HCT116 (cell line): ENCODE measurements at regions not wholly inside any gene's neighbourhood (a gene's known extent, or its start where the extent isn't known, plus 50 kb on each side); places are given as distances from the start of the nearest gene placed in this dataset.

Experiments
- ATAC-seq: fragments of 200-7000 bp; cut with Tn5 transposase; 2 replicates; pipeline ENCODE4 v1.9.1; 2020; ENCODE audit warnings: mild to moderate bottlenecking, moderate library complexity
- BruUV-seq: library from RNA; stranded (reverse); fragments of 400-500 nt; replicated peaks from 2 replicates; lab custom pipeline; 2021; lab: Mats Ljungman, UMichigan
- CTCF ChIA-PET: fragments of 300-600 bp; sonication (Branson Sonifier 250); formaldehyde crosslinking; loops from one replicate; lab custom pipeline; 2021; ENCODE audit warnings: antibody characterized with exemption; lab: Charles Lee
- POLR2A ChIA-PET: fragments of 300-600, 350-600 bp; sonication (Branson Sonifier 250); formaldehyde crosslinking; loops from one replicate; lab custom pipeline; 2021; ENCODE audit warnings: antibody characterized with exemption; lab: Charles Lee
- RAD21 ChIA-PET, 2 experiments: fragments of 300-600 bp; sonication (Branson Sonifier 250); formaldehyde crosslinking; loops; one replicate each; lab custom pipeline; 2023; ENCODE audit warnings: low total read pairs in 2 of 2; ENCODE audit not compliant: uncharacterized antibody in 2 of 2, unreplicated experiment in 2 of 2, low non-redundant PET in 1 of 2; lab: Charles Lee
- DNase-seq: peaks from one replicate; pipeline ENCODE4 v3.0.0-alpha.2; 2010; ENCODE audit warnings: low read depth, low spot score
- H2AFZ ChIP-seq: fragments of 200-600 bp; shearing (Covaris generic), sonication (generic); 2 replicates; pipeline ENCODE4 v1.6.1; 2017; ENCODE audit warnings: low read depth, mixed run types, mixed read lengths, antibody characterized with exemption, low read length; ENCODE audit not compliant: poor library complexity, severe bottlenecking
- H3K27ac ChIP-seq: 2 replicates; pipeline ENCODE4 v1.5.1; 2012; ENCODE audit warnings: low read depth, low read length
- H3K27me3 ChIP-seq: fragments of 200-600 bp; sonication (generic); 2 replicates; pipeline ENCODE4 v1.6.1; 2016; ENCODE audit warnings: mixed run types, low read length, mixed read lengths; ENCODE audit not compliant: insufficient read depth
- H3K36me3 ChIP-seq, 2 experiments: fragments of 200-500 bp in 1 of 2; fragments of 200-600 bp in 1 of 2; sonication (Bioruptor generic) in 1 of 2; sonication (generic) in 1 of 2; 2 replicates each; pipeline versions ENCODE4 v1.5.1 to v1.6.1; 2014 to 2016; ENCODE audit warnings: low read length in 2 of 2, inconsistent platforms in 1 of 2, mixed read lengths in 1 of 2, mixed run types in 1 of 2; ENCODE audit not compliant: insufficient read depth in 2 of 2, control insufficient read depth in 1 of 2
- H3K4me1 ChIP-seq, 2 experiments: fragments of 200-600 bp in 1 of 2; sonication (generic) in 1 of 2; 2 replicates each; pipeline versions ENCODE4 v1.5.1 to v1.6.1; 2012 to 2017; ENCODE audit warnings: low read length in 2 of 2, inconsistent platforms in 1 of 2, mild to moderate bottlenecking in 1 of 2, mixed read lengths in 1 of 2, mixed run types in 1 of 2, moderate library complexity in 1 of 2; ENCODE audit not compliant: insufficient read depth in 2 of 2, control insufficient read depth in 1 of 2
- H3K4me2 ChIP-seq: fragments of 200-600 bp; sonication (generic); 2 replicates; pipeline ENCODE4 v1.6.1; 2017; ENCODE audit warnings: mixed run types, low read length, mixed read lengths
- H3K4me3 ChIP-seq, 2 experiments: fragments of 200-600 bp in 1 of 2; sonication (generic) in 1 of 2; replicated peaks in 1 of 2; 2 replicates each; pipeline ENCODE4 v1.5.1; 2011 to 2016; ENCODE audit warnings: low read length in 2 of 2, control low read depth in 1 of 2, low read depth in 1 of 2, mild to moderate bottlenecking in 1 of 2, mixed read lengths in 1 of 2, mixed run types in 1 of 2
- H3K79me2 ChIP-seq: fragments of 200-600 bp; sonication (generic); 2 replicates; pipeline ENCODE4 v1.6.1; 2017; ENCODE audit warnings: mild to moderate bottlenecking, mixed run types, low read length, moderate library complexity, mixed read lengths; ENCODE audit not compliant: insufficient read depth
- H3K9ac ChIP-seq: fragments of 200-600 bp; sonication (generic); 2 replicates; pipeline ENCODE4 v1.6.1; 2016; ENCODE audit warnings: low read length, mixed read lengths
- H3K9me2 ChIP-seq: fragments of 200-600 bp; sonication (generic), shearing (Covaris generic); 2 replicates; pipeline ENCODE4 v1.6.1; 2017; ENCODE audit warnings: mixed run types, mild to moderate bottlenecking, moderate library complexity; ENCODE audit not compliant: insufficient read depth
- H3K9me3 ChIP-seq, 2 experiments: fragments of 200-500 bp in 1 of 2; fragments of 200-600 bp in 1 of 2; sonication (Bioruptor generic) in 1 of 2; sonication (generic) in 1 of 2; 2 replicates each; pipeline ENCODE4 v1.6.1; 2014 to 2017; ENCODE audit warnings: low read length in 2 of 2, mixed read lengths in 2 of 2, inconsistent platforms in 1 of 2, low read depth in 1 of 2, mild to moderate bottlenecking in 1 of 2, mixed run types in 1 of 2, moderate library complexity in 1 of 2; ENCODE audit not compliant: control insufficient read depth in 1 of 2, insufficient read depth in 1 of 2
- H4K20me1 ChIP-seq: fragments of 200-600 bp; sonication (generic), shearing (Covaris generic); 2 replicates; pipeline ENCODE4 v1.6.1; 2017; ENCODE audit warnings: mixed run types, mild to moderate bottlenecking, moderate library complexity; ENCODE audit not compliant: insufficient read depth
- EZH2 ChIP-seq: fragments of 200-600 bp; sonication (generic); IDR thresholded peaks from 2 replicates; pipeline ENCODE4 v1.6.1; 2017; ENCODE audit warnings: antibody characterized with exemption, mixed run types
- FOSL1 ChIP-seq: IDR thresholded peaks from 2 replicates; pipeline ENCODE4 v1.6.1; 2012; ENCODE audit warnings: low read depth
- POLR2A ChIP-seq: IDR thresholded peaks from 2 replicates; pipeline ENCODE4 v1.7.0; 2011; ENCODE audit warnings: borderline replicate concordance; ENCODE audit not compliant: insufficient read depth, insufficient read length; ENCODE audit errors: extremely low read depth
- POLR2AphosphoS5 ChIP-seq: IDR thresholded peaks from 2 replicates; pipeline ENCODE4 v1.6.1; 2011; ENCODE audit warnings: mild to moderate bottlenecking, low read depth, low read length, moderate library complexity
- SP1 ChIP-seq: IDR thresholded peaks from 2 replicates; pipeline ENCODE4 v1.6.1; 2012; ENCODE audit warnings: low read depth
- ZFX ChIP-seq: fragments of 450-650 bp; IDR thresholded peaks from 2 replicates; pipeline ENCODE4 v1.6.1; 2017
- intact Hi-C: fragments of 100-400 bp; cut with micrococcal nuclease; formaldehyde crosslinking; loops from 2 replicates; pipeline ENCODE4 v1.10.0; 2022
- TF ChIP-seq, protein P1 (sequence below): IDR thresholded peaks from 2 replicates; pipeline ENCODE4 v1.6.1; 2012
- TF ChIP-seq, protein P2 (sequence below): IDR thresholded peaks from 2 replicates; pipeline ENCODE4 v1.6.1; 2011; ENCODE audit warnings: mild to moderate bottlenecking, low read length, moderate library complexity; ENCODE audit not compliant: insufficient replicate concordance; ENCODE audit errors: extremely low read depth

DNA sequence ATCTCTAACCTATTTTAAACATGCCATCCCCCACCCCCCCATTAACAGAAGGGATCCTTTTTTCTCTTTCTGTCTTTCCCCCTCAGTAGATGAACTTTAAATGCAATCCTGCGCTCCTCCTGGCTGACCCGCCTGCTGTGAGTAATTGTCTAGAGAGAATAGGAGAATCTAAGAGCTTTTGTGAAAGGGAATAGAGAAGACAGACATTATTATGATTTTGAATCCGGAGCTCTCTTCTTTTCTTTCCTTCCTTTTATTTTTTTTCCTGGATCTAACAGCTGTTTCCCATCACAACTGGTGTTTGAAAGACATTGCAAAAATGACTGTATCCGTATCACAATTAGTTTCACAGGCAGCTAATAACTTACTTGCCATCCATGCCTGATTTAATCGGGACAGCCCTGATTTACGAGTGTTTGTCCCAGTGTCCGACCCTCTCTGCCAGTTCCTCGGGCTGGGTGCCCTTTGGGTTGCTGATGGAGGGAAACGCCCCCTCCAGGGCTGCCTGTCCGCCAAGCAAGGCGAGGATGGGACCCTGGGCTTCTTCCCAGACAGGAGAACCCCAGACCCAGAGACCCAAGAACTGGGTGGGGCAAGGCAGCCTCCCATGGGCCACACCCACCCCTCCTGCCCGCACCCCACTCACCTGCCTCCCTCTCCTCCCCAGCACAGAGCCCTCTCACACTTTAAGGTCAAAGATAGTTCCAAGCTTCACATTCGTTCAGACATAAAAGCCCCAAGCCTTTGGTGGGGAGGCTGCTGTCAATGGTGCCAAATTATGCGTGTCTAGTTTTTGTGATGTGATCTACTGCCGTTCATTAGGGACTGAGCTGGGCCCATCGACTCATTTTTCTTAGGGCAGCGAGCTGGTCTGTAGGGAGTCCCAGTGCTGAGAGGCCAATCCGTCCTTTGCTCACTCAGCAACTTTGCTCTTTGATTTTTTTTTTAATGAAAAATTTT is 231.7 kb downstream of the ZNF516 start:
- Histone ChIP-seq H3K4me2 (no peak overlapping the region), H2AFZ (no peak overlapping the region)
- intact Hi-C loops, result no loop called here
- TF ChIP-seq, protein P1, sequence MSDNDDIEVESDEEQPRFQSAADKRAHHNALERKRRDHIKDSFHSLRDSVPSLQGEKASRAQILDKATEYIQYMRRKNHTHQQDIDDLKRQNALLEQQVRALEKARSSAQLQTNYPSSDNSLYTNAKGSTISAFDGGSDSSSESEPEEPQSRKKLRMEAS, result no peak
- TF ChIP-seq EZH2 (no peak), POLR2AphosphoS5 (no peak), FOSL1 (no peak), ZFX (no peak), POLR2A (no peak), SP1 (no peak)
- TF ChIP-seq, protein P2, sequence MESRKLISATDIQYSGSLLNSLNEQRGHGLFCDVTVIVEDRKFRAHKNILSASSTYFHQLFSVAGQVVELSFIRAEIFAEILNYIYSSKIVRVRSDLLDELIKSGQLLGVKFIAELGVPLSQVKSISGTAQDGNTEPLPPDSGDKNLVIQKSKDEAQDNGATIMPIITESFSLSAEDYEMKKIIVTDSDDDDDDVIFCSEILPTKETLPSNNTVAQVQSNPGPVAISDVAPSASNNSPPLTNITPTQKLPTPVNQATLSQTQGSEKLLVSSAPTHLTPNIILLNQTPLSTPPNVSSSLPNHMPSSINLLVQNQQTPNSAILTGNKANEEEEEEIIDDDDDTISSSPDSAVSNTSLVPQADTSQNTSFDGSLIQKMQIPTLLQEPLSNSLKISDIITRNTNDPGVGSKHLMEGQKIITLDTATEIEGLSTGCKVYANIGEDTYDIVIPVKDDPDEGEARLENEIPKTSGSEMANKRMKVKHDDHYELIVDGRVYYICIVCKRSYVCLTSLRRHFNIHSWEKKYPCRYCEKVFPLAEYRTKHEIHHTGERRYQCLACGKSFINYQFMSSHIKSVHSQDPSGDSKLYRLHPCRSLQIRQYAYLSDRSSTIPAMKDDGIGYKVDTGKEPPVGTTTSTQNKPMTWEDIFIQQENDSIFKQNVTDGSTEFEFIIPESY, result no peak
- TF ChIP-seq, all 23 proteins: peak for 0
- no TSS peak for BruUV-seq
- Histone ChIP-seq H4K20me1 (no peaks in the 10 kb centered on the region), H3K27ac (no peak overlapping the region), H3K4me3 (no peak overlapping the region), H3K27me3 (peaks cover 3% of the 10 kb centered on the region; the same call in 1 of the 2 replicates), H3K9me2 (no peaks in the 10 kb centered on the region), H3K79me2 (no peaks in the 10 kb centered on the region), H3K4me1 (no peaks in the 10 kb centered on the region), H3K9ac (no peak overlapping the region), H3K36me3 (no peaks in the 10 kb centered on the region), H3K9me3 (no peaks in the 10 kb centered on the region)
- no peak for DNase-seq
- ChIA-PET RAD21 (no interaction called here), CTCF (no interaction called here), POLR2A (no interaction called here)
- no peak for ATAC-seq
